Neural progenitor cell (in vitro differentiated cells): ENCODE measurements at regions not wholly inside any gene's neighbourhood (a gene's known extent, or its start where the extent isn't known, plus 50 kb on each side); places are given as distances from the start of the nearest gene placed in this dataset.

Experiments used
- CTCF ChIP-seq: fragments of 200-600 bp; sonication (generic); IDR thresholded peaks from 2 replicates; pipeline ENCODE4 v1.5.1; 2017; ENCODE audit warnings: antibody characterized with exemption, mild to moderate bottlenecking
- EZH2 ChIP-seq: fragments of 200-600 bp; sonication (generic); IDR thresholded peaks from 2 replicates; pipeline ENCODE4 v1.6.1; 2017; ENCODE audit warnings: antibody characterized with exemption, mild to moderate bottlenecking, moderate library complexity
- EZH2phosphoT487 ChIP-seq: fragments of 200-600 bp; sonication (generic); IDR thresholded peaks from 2 replicates; pipeline ENCODE4 v1.6.1; 2017; ENCODE audit warnings: antibody characterized with exemption

GRCh38 chr10:131786756-131787605 lies 113.8 kb upstream of the PPP2R2D start:
- TF ChIP-seq CTCF: peak; percentile 94
- no peak for TF ChIP-seq EZH2
- TF ChIP-seq EZH2phosphoT487: no peak
